H1 (cell line): ENCODE measurements at regions not wholly inside any gene's neighbourhood (a gene's known extent, or its start where the extent isn't known, plus 50 kb on each side); places are given as distances from the start of the nearest gene placed in this dataset.

Experiments
- CTCF ChIA-PET: fragments of 300-600 bp; sonication (Branson Sonifier 250); formaldehyde crosslinking; loops from one replicate; lab custom pipeline; 2021; ENCODE audit not compliant: partially characterized antibody; lab: Charles Lee
- POLR2A ChIA-PET: fragments of 300-600 bp; sonication (Branson Sonifier 250); formaldehyde crosslinking; loops from one replicate; lab custom pipeline; 2021; ENCODE audit warnings: inconsistent platforms; ENCODE audit not compliant: partially characterized antibody; lab: Charles Lee
- DNase-seq, 2 experiments: peaks; one replicate each; pipeline versions ENCODE4 v3.0.0 to v3.0.0-alpha.2; 2010 to 2022; ENCODE audit warnings: low spot score in 2 of 2, low read depth in 1 of 2, mixed read lengths in 1 of 2
- FAIRE-seq: peaks from 2 replicates; lab custom pipeline; 2011; peaks lifted over from hg19 to GRCh38; lab: Jason Lieb, UNC
- H2AFZ ChIP-seq: 2 replicates; pipeline ENCODE4 v1.8.1; 2012; ENCODE audit warnings: low read length, inconsistent platforms
- H2AK5ac ChIP-seq: 2 replicates; pipeline ENCODE4 v1.6.1; 2013; ENCODE audit warnings: low read depth, low read length
- H2BK120ac ChIP-seq: replicated peaks from 2 replicates; pipeline ENCODE3; 2013; ENCODE audit warnings: low read depth, low read length, inconsistent platforms
- H2BK12ac ChIP-seq: 2 replicates; pipeline ENCODE4 v1.6.1; 2013; ENCODE audit warnings: low read depth, low read length
- H2BK15ac ChIP-seq: 2 replicates; pipeline ENCODE4 v1.6.1; 2013; ENCODE audit warnings: low read length
- H2BK20ac ChIP-seq: 2 replicates; pipeline ENCODE4 v1.6.1; 2013; ENCODE audit warnings: low read length
- H2BK5ac ChIP-seq: 2 replicates; pipeline ENCODE4 v1.6.1; 2013; ENCODE audit warnings: low read depth, low read length
- H3K14ac ChIP-seq: 2 replicates; pipeline ENCODE4 v1.6.1; 2013; ENCODE audit warnings: inconsistent platforms; ENCODE audit not compliant: insufficient read length
- H3K18ac ChIP-seq: 2 replicates; pipeline ENCODE4 v1.6.1; 2013; ENCODE audit warnings: low read length; ENCODE audit errors: extremely low read depth
- H3K23ac ChIP-seq: 2 replicates; pipeline ENCODE4 v1.6.1; 2013; ENCODE audit warnings: inconsistent platforms; ENCODE audit not compliant: insufficient read length
- H3K23me2 ChIP-seq: 2 replicates; pipeline ENCODE4 v1.6.1; 2013; ENCODE audit warnings: low read depth, low read length
- H3K27ac ChIP-seq: 2 replicates; pipeline ENCODE4 v1.6.1; 2011; ENCODE audit warnings: low read depth, low read length, inconsistent platforms
- H3K27me3 ChIP-seq, 4 experiments: replicated peaks in 1 of 4; 1 replicate in 1 of 4; 2 replicates in 3 of 4; pipeline versions ENCODE4 v1.6.1 to v1.8.1; 2011 to 2013; ENCODE audit warnings: low read length in 3 of 4, mild to moderate bottlenecking in 3 of 4, inconsistent platforms in 2 of 4, mixed read lengths in 2 of 4, moderate library complexity in 1 of 4; ENCODE audit not compliant: control insufficient read depth in 3 of 4, insufficient read depth in 3 of 4; ENCODE audit errors: extremely low read depth in 1 of 4
- H3K36me3 ChIP-seq, 4 experiments: 2 replicates each; pipeline versions ENCODE4 v1.6.1 to v1.8.1; 2011 to 2013; ENCODE audit warnings: mild to moderate bottlenecking in 4 of 4, low read length in 3 of 4, moderate library complexity in 2 of 4, control low read depth in 1 of 4, inconsistent platforms in 1 of 4; ENCODE audit not compliant: insufficient read depth in 4 of 4, control insufficient read depth in 2 of 4
- H3K4ac ChIP-seq: replicated peaks from 2 replicates; pipeline ENCODE3; 2013; ENCODE audit warnings: low read length, low read depth, mixed read lengths, inconsistent platforms; ENCODE audit not compliant: insufficient read length
- H3K4me1 ChIP-seq, 4 experiments: replicated peaks in 1 of 4; 1 replicate in 1 of 4; 2 replicates in 3 of 4; pipeline versions ENCODE4 v1.6.1 to v1.8.1; 2011 to 2013; ENCODE audit warnings: low read length in 3 of 4, inconsistent platforms in 2 of 4, mixed read lengths in 1 of 4; ENCODE audit not compliant: insufficient read depth in 4 of 4, control insufficient read depth in 3 of 4
- H3K4me2 ChIP-seq, 2 experiments: 2 replicates each; pipeline versions ENCODE4 v1.6.1 to v1.8.1; 2011 to 2013; ENCODE audit warnings: low read depth in 2 of 2, low read length in 2 of 2, control low read depth in 1 of 2, inconsistent platforms in 1 of 2, mild to moderate bottlenecking in 1 of 2; ENCODE audit not compliant: insufficient read depth in 1 of 2
- H3K4me3 ChIP-seq, 4 experiments: fragments of 200-600, 300-600 bp in 1 of 4; sonication (generic), shearing (Covaris generic), sonication (Bioruptor Twin) in 1 of 4; 2 replicates each; pipeline versions ENCODE4 v1.5.1 to v1.8.1; 2011 to 2016; ENCODE audit warnings: low read length in 4 of 4, low read depth in 3 of 4, control low read depth in 2 of 4, inconsistent platforms in 2 of 4, mild to moderate bottlenecking in 2 of 4, mixed read lengths in 1 of 4, moderate library complexity in 1 of 4; ENCODE audit not compliant: insufficient read depth in 2 of 4; ENCODE audit errors: extremely low read depth in 1 of 4
- H3K56ac ChIP-seq: replicated peaks from 2 replicates; pipeline ENCODE3; 2013; ENCODE audit warnings: low read depth, mild to moderate bottlenecking, mixed read lengths, low read length, inconsistent platforms; ENCODE audit not compliant: insufficient read length
- H3K79me1 ChIP-seq: 2 replicates; pipeline ENCODE4 v1.6.1; 2013; ENCODE audit warnings: low read depth, low read length, control low read depth
- H3K79me2 ChIP-seq, 2 experiments: 2 replicates each; pipeline versions ENCODE4 v1.6.1 to v1.8.1; 2012 to 2013; ENCODE audit warnings: low read length in 2 of 2, mild to moderate bottlenecking in 2 of 2, inconsistent platforms in 1 of 2; ENCODE audit not compliant: insufficient read depth in 2 of 2, control insufficient read depth in 1 of 2
- H3K9ac ChIP-seq, 4 experiments: replicated peaks in 1 of 4; 1 replicate in 1 of 4; 2 replicates in 3 of 4; pipeline versions ENCODE4 v1.6.1 to v1.8.1; 2011 to 2013; ENCODE audit warnings: low read depth in 3 of 4, low read length in 3 of 4, control low read depth in 2 of 4, mild to moderate bottlenecking in 2 of 4, moderate library complexity in 2 of 4, inconsistent platforms in 1 of 4; ENCODE audit errors: extremely low read depth in 1 of 4
- H3K9me3 ChIP-seq, 2 experiments: 2 replicates each; pipeline versions ENCODE4 v1.6.1 to v1.8.1; 2012 to 2013; ENCODE audit warnings: mild to moderate bottlenecking in 2 of 2, moderate library complexity in 2 of 2, control low read depth in 1 of 2, inconsistent platforms in 1 of 2, low read depth in 1 of 2, low read length in 1 of 2, mixed read lengths in 1 of 2; ENCODE audit not compliant: insufficient read depth in 2 of 2
- H4K20me1 ChIP-seq, 2 experiments: replicated peaks in 1 of 2; 2 replicates each; pipeline versions ENCODE3 to v1.8.1; 2011 to 2013; ENCODE audit warnings: inconsistent platforms in 2 of 2, low read length in 2 of 2, mild to moderate bottlenecking in 1 of 2; ENCODE audit not compliant: insufficient read depth in 2 of 2, control insufficient read depth in 1 of 2
- H4K5ac ChIP-seq: 2 replicates; pipeline ENCODE4 v1.6.1; 2013; ENCODE audit warnings: low read length, low read depth, mixed read lengths, inconsistent platforms; ENCODE audit not compliant: insufficient read length
- H4K8ac ChIP-seq: 2 replicates; pipeline ENCODE4 v1.8.0; 2013; ENCODE audit warnings: mild to moderate bottlenecking, moderate library complexity, low read length, inconsistent platforms; ENCODE audit not compliant: insufficient read depth; ENCODE audit errors: extremely low read depth
- H4K91ac ChIP-seq: replicated peaks from 2 replicates; pipeline ENCODE3; 2013; ENCODE audit warnings: low read length, mixed read lengths, inconsistent platforms; ENCODE audit not compliant: insufficient read length
- BRCA1 ChIP-seq: IDR thresholded peaks from 2 replicates; pipeline ENCODE4 v1.6.1; 2012; ENCODE audit warnings: low read depth, low read length, improper control_type of control experiment
- CEBPB ChIP-seq: IDR thresholded peaks from 2 replicates; pipeline ENCODE4 v1.6.1; 2012; ENCODE audit warnings: low read depth, low read length
- CHD2 ChIP-seq: IDR thresholded peaks from 2 replicates; pipeline ENCODE4 v1.6.1; 2012; ENCODE audit warnings: low read length, improper control_type of control experiment
- CREB1 ChIP-seq: IDR thresholded peaks from 2 replicates; pipeline ENCODE4 v1.6.1; 2012; ENCODE audit warnings: inconsistent platforms
- EGR1 ChIP-seq: IDR thresholded peaks from 2 replicates; pipeline ENCODE4 v1.6.1; 2011; ENCODE audit warnings: low read depth, low read length, borderline replicate concordance
- EP300 ChIP-seq, 2 experiments: IDR thresholded peaks; 1 replicate in 1 of 2; 2 replicates in 1 of 2; pipeline ENCODE4 v1.6.1; 2011 to 2012; ENCODE audit warnings: low read depth in 2 of 2, low read length in 2 of 2, mild to moderate bottlenecking in 2 of 2, borderline replicate concordance in 1 of 2, inconsistent platforms in 1 of 2, moderate library complexity in 1 of 2
- TAF7 ChIP-seq: optimal IDR thresholded peaks from 2 replicates; pipeline ENCODE3; 2011; ENCODE audit warnings: low read depth, mild to moderate bottlenecking, inconsistent platforms, low read length, moderate library complexity, borderline replicate concordance
- WGBS, 2 experiments: shearing (Covaris generic) in 1 of 2; methylation state at CpG; one replicate each; pipeline versions ENCODE4 v1.1.6 to v1.1.7; 2013 to 2015; ENCODE audit warnings: low lambda C conversion rate in 2 of 2, mixed read lengths in 2 of 2, inconsistent platforms in 1 of 2, low coverage in 1 of 2, missing lambda C conversion rate in 1 of 2; ENCODE audit not compliant: insufficient replicate concordance in 2 of 2, insufficient coverage in 1 of 2, insufficient read length in 1 of 2; ENCODE audit errors: extremely low coverage in 1 of 2, missing lambda C conversion rate in 1 of 2; 5-methylcytosine and 5-hydroxymethylcytosine counted together
- TF ChIP-seq, protein P1 (sequence below): IDR thresholded peaks from 2 replicates; pipeline ENCODE4 v1.6.1; 2012; ENCODE audit warnings: inconsistent platforms

DNA sequence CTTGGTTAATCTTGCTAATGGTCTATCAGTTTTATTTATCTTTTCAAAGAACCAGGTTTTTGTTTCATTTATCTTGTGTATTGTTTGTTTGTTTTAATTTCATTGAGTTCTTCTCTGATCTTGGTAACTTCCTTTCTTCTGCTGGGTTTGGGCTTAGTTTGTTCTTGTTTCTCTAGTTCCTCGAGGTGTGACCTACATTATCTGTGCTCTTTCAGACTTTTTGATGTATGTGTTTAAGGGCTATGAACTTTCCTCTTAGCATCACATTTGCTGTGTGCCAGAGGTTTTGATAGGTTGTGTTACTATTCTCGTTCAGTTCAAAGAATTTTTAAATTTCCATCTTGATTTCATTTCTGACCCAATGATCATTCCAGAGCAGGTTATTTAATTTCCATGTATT lies 365.4 kb upstream of the GATB start:
- FAIRE-seq = no peak
- no peak overlapping the region for H3K23ac ChIP-seq
- no peaks in the 10 kb centered on the region for H3K23me2 ChIP-seq
- H3K4ac ChIP-seq = no peak overlapping the region
- ChIA-PET POLR2A (no interaction called here), CTCF (no interaction called here)
- H3K9ac ChIP-seq = no peak overlapping the region
- no peak overlapping the region for H3K27ac ChIP-seq
- H4K20me1 ChIP-seq = no peaks in the 10 kb centered on the region
- H3K4me1 ChIP-seq = no peaks in the 10 kb centered on the region
- no peaks in the 10 kb centered on the region for H3K27me3 ChIP-seq
- no peak overlapping the region for H3K56ac ChIP-seq
- H2BK12ac ChIP-seq = no peak overlapping the region
- H2AFZ ChIP-seq = no peak overlapping the region
- no peak overlapping the region for H4K91ac ChIP-seq
- no peaks in the 10 kb centered on the region for H3K79me2 ChIP-seq
- DNase-seq = no peak
- 85% methylated on average over 2 of the region's 2 CpGs; no CpG with 5 or more reads in 1 of the 2 experiments for WGBS, 2 experiments
- no peak overlapping the region for H2AK5ac ChIP-seq
- no peak overlapping the region for H3K4me2 ChIP-seq
- H3K79me1 ChIP-seq = no peaks in the 10 kb centered on the region
- no peak overlapping the region for H2BK120ac ChIP-seq
- H4K5ac ChIP-seq = no peak overlapping the region
- no peak overlapping the region for H3K14ac ChIP-seq
- H3K4me3 ChIP-seq = no peak overlapping the region
- H2BK20ac ChIP-seq = no peak overlapping the region
- no peaks in the 10 kb centered on the region; a peak in 1 of 8 replicates for H3K36me3 ChIP-seq
- H2BK15ac ChIP-seq = no peak overlapping the region
- H4K8ac ChIP-seq = no peak overlapping the region
- H3K18ac ChIP-seq = no peak overlapping the region
- H2BK5ac ChIP-seq = no peak overlapping the region
- H3K9me3 ChIP-seq = no peaks in the 10 kb centered on the region
- TF ChIP-seq CHD2 (no peak), BRCA1 (no peak), TAF7 (no peak), EGR1 (no peak), CREB1 (no peak), EP300 (IDR thresholded peaks at IDR 0.05; ENCODE audit: borderline replicate concordance in 1 of 2, low read depth in 2 of 2, low read length in 2 of 2) (no peak), CEBPB (no peak)
- TF ChIP-seq, protein P1, sequence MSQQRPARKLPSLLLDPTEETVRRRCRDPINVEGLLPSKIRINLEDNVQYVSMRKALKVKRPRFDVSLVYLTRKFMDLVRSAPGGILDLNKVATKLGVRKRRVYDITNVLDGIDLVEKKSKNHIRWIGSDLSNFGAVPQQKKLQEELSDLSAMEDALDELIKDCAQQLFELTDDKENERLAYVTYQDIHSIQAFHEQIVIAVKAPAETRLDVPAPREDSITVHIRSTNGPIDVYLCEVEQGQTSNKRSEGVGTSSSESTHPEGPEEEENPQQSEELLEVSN = no peak
